ENCODE measurements at regions not wholly inside any gene's neighbourhood (a gene's known extent, or its start where the extent isn't known, plus 50 kb on each side); places are given as distances from the start of the nearest gene placed in this dataset.

- DNase-seq (ENCODE audit: low read depth in 2 of 2): peak; percentile 30 to 80
- Histone ChIP-seq H3K4me3 (replicated peaks in 1 of 4; ENCODE audit: control extremely low read depth in 1 of 4, insufficient read depth in 1 of 4, low read depth in 3 of 4, low read length in 4 of 4) (no peak overlapping the region), H3K27ac (ENCODE audit: insufficient read depth, low read length) (no peak overlapping the region), H3K79me2 (ENCODE audit: control insufficient read depth, insufficient read depth, low read length) (no peaks in the 10 kb centered on the region), H3K9me3 (ENCODE audit: control insufficient read depth, insufficient read depth, low read depth, low read length) (no peaks in the 10 kb centered on the region), H3K9ac (ENCODE audit: insufficient read depth, low read length) (no peak overlapping the region), H3K4me2 (ENCODE audit: extremely low read depth, insufficient read depth, low read length) (no peak overlapping the region), H4K20me1 (ENCODE audit: control insufficient read depth, extremely low read depth, insufficient read depth, low read length) (no peaks in the 10 kb centered on the region), H2AFZ (ENCODE audit: low read length) (no peak overlapping the region), H3K36me3 (ENCODE audit: control insufficient read depth, insufficient read depth, low read length) (no peaks in the 10 kb centered on the region), H3K4me1 (ENCODE audit: control insufficient read depth, extremely low read depth, insufficient read depth, low read length) (no peaks in the 10 kb centered on the region), H3K27me3 (ENCODE audit: control insufficient read depth, insufficient read depth, low read length) (no peaks in the 10 kb centered on the region)
- TF ChIP-seq EZH2 (IDR thresholded peaks at IDR 0.05; ENCODE audit: low read length, missing control alignments) (no peak), CTCF (conservative IDR thresholded peaks at IDR 0.05 in 1 of 2, IDR thresholded peaks at IDR 0.05 in 1 of 2; ENCODE audit: low read depth in 1 of 2, low read length in 2 of 2) (peak; percentile 32 to 52)
These were observed 799.3 kb downstream of the DIPK2A start for GRCh38 chr3:144770915-144771351.

- Histone ChIP-seq H3K4me1 (ENCODE audit: control insufficient read depth, extremely low read depth, insufficient read depth, low read length) (no peaks in the 10 kb centered on the region), H2AFZ (ENCODE audit: low read length) (no peak overlapping the region), H3K27ac (ENCODE audit: insufficient read depth, low read length) (no peak overlapping the region), H3K9ac (ENCODE audit: insufficient read depth, low read length) (no peak overlapping the region), H3K4me2 (ENCODE audit: extremely low read depth, insufficient read depth, low read length) (peak overlapping the region; percentile 20), H3K9me3 (ENCODE audit: control insufficient read depth, insufficient read depth, low read depth, low read length) (no peaks in the 10 kb centered on the region), H3K27me3 (ENCODE audit: control insufficient read depth, insufficient read depth, low read length) (no peaks in the 10 kb centered on the region), H3K4me3 (replicated peaks in 1 of 4; ENCODE audit: control extremely low read depth in 1 of 4, insufficient read depth in 1 of 4, low read depth in 3 of 4, low read length in 4 of 4) (no peak overlapping the region), H4K20me1 (ENCODE audit: control insufficient read depth, extremely low read depth, insufficient read depth, low read length) (no peaks in the 10 kb centered on the region), H3K79me2 (ENCODE audit: control insufficient read depth, insufficient read depth, low read length) (no peaks in the 10 kb centered on the region), H3K36me3 (ENCODE audit: control insufficient read depth, insufficient read depth, low read length) (no peaks in the 10 kb centered on the region)
- TF ChIP-seq EZH2 (IDR thresholded peaks at IDR 0.05; ENCODE audit: low read length, missing control alignments) (no peak), CTCF (conservative IDR thresholded peaks at IDR 0.05 in 1 of 2, IDR thresholded peaks at IDR 0.05 in 1 of 2; ENCODE audit: low read depth in 1 of 2, low read length in 2 of 2) (no peak)
- no peak for DNase-seq (ENCODE audit: low read depth in 2 of 2)
These were observed 799.8 kb downstream of the DIPK2A start for GRCh38 chr3:144771381-144771870.

- Histone ChIP-seq H3K79me2 (ENCODE audit: control insufficient read depth, insufficient read depth, low read length) (no peaks in the 10 kb centered on the region), H4K20me1 (ENCODE audit: control insufficient read depth, extremely low read depth, insufficient read depth, low read length) (no peaks in the 10 kb centered on the region), H3K36me3 (ENCODE audit: control insufficient read depth, insufficient read depth, low read length) (no peaks in the 10 kb centered on the region), H3K9ac (ENCODE audit: insufficient read depth, low read length) (no peak overlapping the region), H3K4me3 (replicated peaks in 1 of 4; ENCODE audit: control extremely low read depth in 1 of 4, insufficient read depth in 1 of 4, low read depth in 3 of 4, low read length in 4 of 4) (no peak overlapping the region), H3K4me1 (ENCODE audit: control insufficient read depth, extremely low read depth, insufficient read depth, low read length) (no peaks in the 10 kb centered on the region), H2AFZ (ENCODE audit: low read length) (no peak overlapping the region), H3K9me3 (ENCODE audit: control insufficient read depth, insufficient read depth, low read depth, low read length) (no peaks in the 10 kb centered on the region), H3K4me2 (ENCODE audit: extremely low read depth, insufficient read depth, low read length) (no peak overlapping the region), H3K27ac (ENCODE audit: insufficient read depth, low read length) (no peak overlapping the region), H3K27me3 (ENCODE audit: control insufficient read depth, insufficient read depth, low read length) (no peaks in the 10 kb centered on the region)
- no peak for DNase-seq (ENCODE audit: low read depth in 2 of 2)
- TF ChIP-seq CTCF (conservative IDR thresholded peaks at IDR 0.05 in 1 of 2, IDR thresholded peaks at IDR 0.05 in 1 of 2; ENCODE audit: low read depth in 1 of 2, low read length in 2 of 2) (no peak), EZH2 (IDR thresholded peaks at IDR 0.05; ENCODE audit: low read length, missing control alignments) (no peak)
These were observed 800.7 kb downstream of the DIPK2A start for GRCh38 chr3:144772372-144772771.
